ENCODE measurements at regions not wholly inside any gene's neighbourhood (a gene's known extent, or its start where the extent isn't known, plus 50 kb on each side); places are given as distances from the start of the nearest gene placed in this dataset.

GRCh38 chr5:159628703-159629102 is 287.6 kb upstream of the ADRA1B start:
- no peak overlapping the region for H3K4me3 ChIP-seq (ENCODE audit: low read length)
- H3K9me3 ChIP-seq (ENCODE audit: control insufficient read depth, low read length): no peaks in the 10 kb centered on the region

GRCh38 chr5:159629158-159629557 is 287.1 kb upstream of the ADRA1B start:
- Histone ChIP-seq H3K4me3 (ENCODE audit: low read length) (no peak overlapping the region), H3K27me3 (ENCODE audit: control insufficient read depth, insufficient read depth, low read length) (no peaks in the 10 kb centered on the region), H3K4me1 (ENCODE audit: control insufficient read depth, insufficient read depth, low read length) (no peaks in the 10 kb centered on the region), H3K9me3 (ENCODE audit: control insufficient read depth, low read length) (no peaks in the 10 kb centered on the region), H3K36me3 (ENCODE audit: control insufficient read depth, insufficient read depth, low read length) (no peaks in the 10 kb centered on the region), H3K9ac (ENCODE audit: low read length) (no peak overlapping the region)

More at GRCh38 chr5:159628703-159629102, 287.6 kb upstream of the ADRA1B start:
- H3K9ac ChIP-seq (ENCODE audit: low read length): no peak overlapping the region
- H3K27me3 ChIP-seq (ENCODE audit: control insufficient read depth, insufficient read depth, low read length): no peaks in the 10 kb centered on the region
- no peaks in the 10 kb centered on the region for H3K4me1 ChIP-seq (ENCODE audit: control insufficient read depth, insufficient read depth, low read length)
- no peaks in the 10 kb centered on the region for H3K36me3 ChIP-seq (ENCODE audit: control insufficient read depth, insufficient read depth, low read length)

- Histone ChIP-seq H3K9ac (ENCODE audit: low read length) (no peak overlapping the region), H3K9me3 (ENCODE audit: control insufficient read depth, low read length) (no peaks in the 10 kb centered on the region), H3K4me3 (ENCODE audit: low read length) (no peak overlapping the region), H3K27me3 (ENCODE audit: control insufficient read depth, insufficient read depth, low read length) (no peaks in the 10 kb centered on the region), H3K4me1 (ENCODE audit: control insufficient read depth, insufficient read depth, low read length) (no peaks in the 10 kb centered on the region), H3K36me3 (ENCODE audit: control insufficient read depth, insufficient read depth, low read length) (no peaks in the 10 kb centered on the region)
Measured at GRCh38 chr5:159630545-159630944, 285.7 kb upstream of the ADRA1B start.

- Histone ChIP-seq H3K9ac (ENCODE audit: low read length) (no peak overlapping the region), H3K4me1 (ENCODE audit: control insufficient read depth, insufficient read depth, low read length) (no peaks in the 10 kb centered on the region), H3K9me3 (ENCODE audit: control insufficient read depth, low read length) (no peaks in the 10 kb centered on the region), H3K36me3 (ENCODE audit: control insufficient read depth, insufficient read depth, low read length) (no peaks in the 10 kb centered on the region), H3K27me3 (ENCODE audit: control insufficient read depth, insufficient read depth, low read length) (no peaks in the 10 kb centered on the region), H3K4me3 (ENCODE audit: low read length) (no peak overlapping the region)
Measured at GRCh38 chr5:159631001-159631400, 285.3 kb upstream of the ADRA1B start.

GRCh38 chr5:159632866-159633265 is 283.4 kb upstream of the ADRA1B start:
- no peaks in the 10 kb centered on the region for H3K4me1 ChIP-seq (ENCODE audit: control insufficient read depth, insufficient read depth, low read length)
- H3K36me3 ChIP-seq (ENCODE audit: control insufficient read depth, insufficient read depth, low read length): no peaks in the 10 kb centered on the region
- H3K4me3 ChIP-seq (ENCODE audit: low read length): no peak overlapping the region
- H3K9me3 ChIP-seq (ENCODE audit: control insufficient read depth, low read length): no peaks in the 10 kb centered on the region
- H3K9ac ChIP-seq (ENCODE audit: low read length): no peak overlapping the region
- H3K27me3 ChIP-seq (ENCODE audit: control insufficient read depth, insufficient read depth, low read length): no peaks in the 10 kb centered on the region

GRCh38 chr5:159638481-159638880 is 277.8 kb upstream of the ADRA1B start:
- Histone ChIP-seq H3K9ac (ENCODE audit: low read length) (no peak overlapping the region), H3K9me3 (ENCODE audit: control insufficient read depth, low read length) (no peaks in the 10 kb centered on the region), H3K4me1 (ENCODE audit: control insufficient read depth, insufficient read depth, low read length) (no peaks in the 10 kb centered on the region), H3K4me3 (ENCODE audit: low read length) (no peak overlapping the region), H3K27me3 (ENCODE audit: control insufficient read depth, insufficient read depth, low read length) (no peaks in the 10 kb centered on the region), H3K36me3 (ENCODE audit: control insufficient read depth, insufficient read depth, low read length) (no peaks in the 10 kb centered on the region)

- no peaks in the 10 kb centered on the region for H3K27me3 ChIP-seq (ENCODE audit: control insufficient read depth, insufficient read depth, low read length)
- H3K4me1 ChIP-seq (ENCODE audit: control insufficient read depth, insufficient read depth, low read length): no peaks in the 10 kb centered on the region
- no peak overlapping the region for H3K4me3 ChIP-seq (ENCODE audit: low read length)
- no peaks in the 10 kb centered on the region for H3K9me3 ChIP-seq (ENCODE audit: control insufficient read depth, low read length)
- H3K9ac ChIP-seq (ENCODE audit: low read length): no peak overlapping the region
- no peaks in the 10 kb centered on the region for H3K36me3 ChIP-seq (ENCODE audit: control insufficient read depth, insufficient read depth, low read length)
Measured at GRCh38 chr5:159638954-159639559, 277.2 kb upstream of the ADRA1B start.

GRCh38 chr5:159639590-159639989 is 276.7 kb upstream of the ADRA1B start:
- no peaks in the 10 kb centered on the region for H3K4me1 ChIP-seq (ENCODE audit: control insufficient read depth, insufficient read depth, low read length)
- no peaks in the 10 kb centered on the region for H3K9me3 ChIP-seq (ENCODE audit: control insufficient read depth, low read length)
- no peak overlapping the region for H3K9ac ChIP-seq (ENCODE audit: low read length)
- no peaks in the 10 kb centered on the region for H3K27me3 ChIP-seq (ENCODE audit: control insufficient read depth, insufficient read depth, low read length)
- H3K36me3 ChIP-seq (ENCODE audit: control insufficient read depth, insufficient read depth, low read length): no peaks in the 10 kb centered on the region
- no peak overlapping the region for H3K4me3 ChIP-seq (ENCODE audit: low read length)

- Histone ChIP-seq H3K9me3 (ENCODE audit: control insufficient read depth, low read length) (no peaks in the 10 kb centered on the region), H3K4me1 (ENCODE audit: control insufficient read depth, insufficient read depth, low read length) (no peaks in the 10 kb centered on the region), H3K27me3 (ENCODE audit: control insufficient read depth, insufficient read depth, low read length) (no peaks in the 10 kb centered on the region), H3K4me3 (ENCODE audit: low read length) (no peak overlapping the region), H3K9ac (ENCODE audit: low read length) (no peak overlapping the region), H3K36me3 (ENCODE audit: control insufficient read depth, insufficient read depth, low read length) (no peaks in the 10 kb centered on the region)
Measured at GRCh38 chr5:159640446-159640845, 275.8 kb upstream of the ADRA1B start.

- no peaks in the 10 kb centered on the region for H3K4me1 ChIP-seq (ENCODE audit: control insufficient read depth, insufficient read depth, low read length)
- H3K27me3 ChIP-seq (ENCODE audit: control insufficient read depth, insufficient read depth, low read length): no peaks in the 10 kb centered on the region
- H3K4me3 ChIP-seq (ENCODE audit: low read length): no peak overlapping the region
- H3K36me3 ChIP-seq (ENCODE audit: control insufficient read depth, insufficient read depth, low read length): no peaks in the 10 kb centered on the region
- no peaks in the 10 kb centered on the region for H3K9me3 ChIP-seq (ENCODE audit: control insufficient read depth, low read length)
- no peak overlapping the region for H3K9ac ChIP-seq (ENCODE audit: low read length)
Measured at GRCh38 chr5:159640921-159641320, 275.4 kb upstream of the ADRA1B start.

GRCh38 chr5:159641371-159642039 is 274.8 kb upstream of the ADRA1B start:
- H3K9me3 ChIP-seq (ENCODE audit: control insufficient read depth, low read length): no peaks in the 10 kb centered on the region
- H3K36me3 ChIP-seq (ENCODE audit: control insufficient read depth, insufficient read depth, low read length): no peaks in the 10 kb centered on the region
- no peak overlapping the region for H3K4me3 ChIP-seq (ENCODE audit: low read length)
- H3K9ac ChIP-seq (ENCODE audit: low read length): no peak overlapping the region
- H3K27me3 ChIP-seq (ENCODE audit: control insufficient read depth, insufficient read depth, low read length): no peaks in the 10 kb centered on the region
- H3K4me1 ChIP-seq (ENCODE audit: control insufficient read depth, insufficient read depth, low read length): no peaks in the 10 kb centered on the region

- Histone ChIP-seq H3K9ac (ENCODE audit: low read length) (no peak overlapping the region), H3K27me3 (ENCODE audit: control insufficient read depth, insufficient read depth, low read length) (no peaks in the 10 kb centered on the region), H3K4me3 (ENCODE audit: low read length) (no peak overlapping the region), H3K9me3 (ENCODE audit: control insufficient read depth, low read length) (no peaks in the 10 kb centered on the region), H3K4me1 (ENCODE audit: control insufficient read depth, insufficient read depth, low read length) (no peaks in the 10 kb centered on the region), H3K36me3 (ENCODE audit: control insufficient read depth, insufficient read depth, low read length) (no peaks in the 10 kb centered on the region)
Measured at GRCh38 chr5:159642379-159642778, 273.9 kb upstream of the ADRA1B start.

Measured in mucosa of stomach (tissue), 1 donor.